ENCODE measurements at regions not wholly inside any gene's neighbourhood (a gene's known extent, or its start where the extent isn't known, plus 50 kb on each side); places are given as distances from the start of the nearest gene placed in this dataset.

GRCh38 chr18:67428805-67429204 lies 87.7 kb downstream of the DSEL start:
- no peak overlapping the region for H3K4me3 ChIP-seq (ENCODE audit: low read depth, low read length)
- peak overlapping the region; percentile 44 for H3K27ac ChIP-seq
- TF ChIP-seq, protein P1, sequence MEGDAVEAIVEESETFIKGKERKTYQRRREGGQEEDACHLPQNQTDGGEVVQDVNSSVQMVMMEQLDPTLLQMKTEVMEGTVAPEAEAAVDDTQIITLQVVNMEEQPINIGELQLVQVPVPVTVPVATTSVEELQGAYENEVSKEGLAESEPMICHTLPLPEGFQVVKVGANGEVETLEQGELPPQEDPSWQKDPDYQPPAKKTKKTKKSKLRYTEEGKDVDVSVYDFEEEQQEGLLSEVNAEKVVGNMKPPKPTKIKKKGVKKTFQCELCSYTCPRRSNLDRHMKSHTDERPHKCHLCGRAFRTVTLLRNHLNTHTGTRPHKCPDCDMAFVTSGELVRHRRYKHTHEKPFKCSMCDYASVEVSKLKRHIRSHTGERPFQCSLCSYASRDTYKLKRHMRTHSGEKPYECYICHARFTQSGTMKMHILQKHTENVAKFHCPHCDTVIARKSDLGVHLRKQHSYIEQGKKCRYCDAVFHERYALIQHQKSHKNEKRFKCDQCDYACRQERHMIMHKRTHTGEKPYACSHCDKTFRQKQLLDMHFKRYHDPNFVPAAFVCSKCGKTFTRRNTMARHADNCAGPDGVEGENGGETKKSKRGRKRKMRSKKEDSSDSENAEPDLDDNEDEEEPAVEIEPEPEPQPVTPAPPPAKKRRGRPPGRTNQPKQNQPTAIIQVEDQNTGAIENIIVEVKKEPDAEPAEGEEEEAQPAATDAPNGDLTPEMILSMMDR (IDR thresholded peaks at IDR 0.05; ENCODE audit: low read depth, low read length, missing control alignments): no peak
- DNase-seq: peak; percentile 14
- H3K27me3 ChIP-seq (replicated peaks): no peaks in the 10 kb centered on the region
- no peaks in the 10 kb centered on the region for H3K36me3 ChIP-seq (replicated peaks)
- in situ Hi-C loops (cut with HindIII; ENCODE audit: low pct_ligation_motif_present, low sequenced_read_pairs): no loop called here

DNA sequence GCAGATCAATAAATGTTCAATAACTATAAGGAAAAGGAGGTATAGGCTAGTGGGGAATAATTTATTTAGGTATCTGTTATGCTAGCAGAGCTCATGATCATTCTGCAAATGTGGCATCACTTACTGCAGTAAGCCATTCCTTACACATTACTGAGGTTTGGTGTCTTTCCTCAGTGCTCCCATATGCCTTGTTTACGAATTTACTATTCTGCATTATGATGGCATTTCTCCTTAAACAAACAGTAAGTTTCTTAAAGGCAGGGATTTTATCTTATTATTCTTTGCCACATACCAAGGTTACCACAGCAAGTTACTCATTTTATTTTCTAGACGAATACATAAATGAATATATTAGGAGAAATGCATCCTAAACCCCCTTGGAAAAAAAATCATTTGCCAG lies 88.4 kb downstream of the DSEL start:
- H3K4me3 ChIP-seq (ENCODE audit: low read depth, low read length): no peak overlapping the region
- TF ChIP-seq, protein P1 (IDR thresholded peaks at IDR 0.05; ENCODE audit: low read depth, low read length, missing control alignments): no peak
- peak overlapping the region; percentile 44 for H3K27ac ChIP-seq
- no peaks in the 10 kb centered on the region for H3K27me3 ChIP-seq (replicated peaks)
- no peaks in the 10 kb centered on the region for H3K36me3 ChIP-seq (replicated peaks)
- in situ Hi-C loops (cut with HindIII; ENCODE audit: low pct_ligation_motif_present, low sequenced_read_pairs): no loop called here
- DNase-seq: no peak

DNA sequence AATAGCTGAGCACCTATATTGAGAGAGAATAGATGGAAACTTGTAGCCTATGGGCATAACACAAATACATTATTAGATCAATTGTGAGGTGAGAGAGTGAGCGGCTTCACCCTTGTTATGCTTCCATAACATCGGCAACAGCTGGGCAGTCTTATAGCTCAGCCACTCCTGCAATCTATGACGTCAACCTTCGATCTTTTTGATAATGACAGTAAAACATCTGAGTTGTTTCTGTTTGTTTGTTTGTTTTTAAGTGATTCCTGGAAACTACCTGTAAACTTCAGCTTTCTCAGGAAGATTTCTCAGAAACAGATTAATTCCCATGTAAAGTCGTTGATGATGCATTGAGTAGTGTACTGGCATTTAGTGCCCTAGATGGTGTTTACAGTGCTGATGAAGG lies 90.0 kb downstream of the DSEL start:
- in situ Hi-C loops (cut with HindIII; ENCODE audit: low pct_ligation_motif_present, low sequenced_read_pairs): no loop called here
- no peak for DNase-seq
- H3K27me3 ChIP-seq (replicated peaks): no peaks in the 10 kb centered on the region
- no peak overlapping the region for H3K27ac ChIP-seq
- H3K36me3 ChIP-seq (replicated peaks): no peaks in the 10 kb centered on the region
- H3K4me3 ChIP-seq (ENCODE audit: low read depth, low read length): no peak overlapping the region
- TF ChIP-seq, protein P1 (IDR thresholded peaks at IDR 0.05; ENCODE audit: low read depth, low read length, missing control alignments): no peak

GRCh38 chr18:67425672-67426071 lies 90.8 kb downstream of the DSEL start:
- Histone ChIP-seq H3K4me3 (ENCODE audit: low read depth, low read length) (no peak overlapping the region), H3K36me3 (replicated peaks) (no peaks in the 10 kb centered on the region), H3K27ac (peak overlapping the region; percentile 49), H3K27me3 (replicated peaks) (no peaks in the 10 kb centered on the region)
- peak; percentile 98 for DNase-seq
- in situ Hi-C loops (cut with HindIII; ENCODE audit: low pct_ligation_motif_present, low sequenced_read_pairs): no loop called here
- TF ChIP-seq, protein P1 (IDR thresholded peaks at IDR 0.05; ENCODE audit: low read depth, low read length, missing control alignments): no peak

DNA sequence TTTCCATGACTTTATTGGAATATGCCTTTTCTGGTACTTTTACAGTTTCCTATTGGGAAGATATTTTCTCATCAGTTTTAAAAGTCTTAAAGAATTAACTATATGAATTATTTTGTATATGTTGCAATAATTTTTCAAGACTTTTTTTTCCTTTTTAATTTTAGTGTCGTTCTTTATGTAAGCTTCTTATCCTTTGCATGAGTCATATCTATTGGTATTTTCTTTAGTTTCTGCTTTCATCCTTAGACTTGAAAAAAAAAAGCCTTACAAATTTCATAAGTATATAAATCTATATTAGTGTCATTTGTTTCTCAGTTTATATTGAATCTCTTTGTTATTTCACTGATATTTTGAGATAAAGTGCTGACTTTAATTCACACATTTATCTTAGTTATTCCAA lies 94.9 kb downstream of the DSEL start:
- Histone ChIP-seq H3K27me3 (replicated peaks) (no peaks in the 10 kb centered on the region), H3K4me3 (ENCODE audit: low read depth, low read length) (no peak overlapping the region), H3K27ac (no peak overlapping the region), H3K36me3 (replicated peaks) (no peaks in the 10 kb centered on the region)
- no peak for DNase-seq
- in situ Hi-C loops (cut with HindIII; ENCODE audit: low pct_ligation_motif_present, low sequenced_read_pairs): no loop called here
- TF ChIP-seq, protein P1 (IDR thresholded peaks at IDR 0.05; ENCODE audit: low read depth, low read length, missing control alignments): no peak

GRCh38 chr18:67417864-67418523 lies 98.5 kb downstream of the DSEL start:
- DNase-seq: peak; percentile 57
- TF ChIP-seq, protein P1 (IDR thresholded peaks at IDR 0.05; ENCODE audit: low read depth, low read length, missing control alignments): no peak
- H3K4me3 ChIP-seq (ENCODE audit: low read depth, low read length): no peak overlapping the region
- in situ Hi-C loops (cut with HindIII; ENCODE audit: low pct_ligation_motif_present, low sequenced_read_pairs): no loop called here
- no peaks in the 10 kb centered on the region for H3K36me3 ChIP-seq (replicated peaks)
- H3K27ac ChIP-seq: peak overlapping the region; percentile 40
- H3K27me3 ChIP-seq (replicated peaks): no peaks in the 10 kb centered on the region

Data from brain microvascular endothelial cell (primary cell).